B cell (primary cell): ENCODE measurements at regions not wholly inside any gene's neighbourhood (a gene's known extent, or its start where the extent isn't known, plus 50 kb on each side); places are given as distances from the start of the nearest gene placed in this dataset.

ENCODE experiments used
- ATAC-seq: fragments of 200-7000 bp; cut with Tn5 transposase; one replicate; pipeline ENCODE4 v1.10.0; 2021; ENCODE audit warnings: low read depth, mild to moderate bottlenecking, moderate number of reproducible peaks, moderate library complexity
- CTCF ChIA-PET: fragments of 350-600 bp; sonication (Branson Sonifier 250); formaldehyde crosslinking; loops from one replicate; lab custom pipeline; 2021; ENCODE audit warnings: antibody characterized with exemption, inconsistent platforms; lab: Charles Lee
- POLR2A ChIA-PET: fragments of 350-600 bp; sonication (Branson Sonifier 250); formaldehyde crosslinking; loops from one replicate; lab custom pipeline; 2021; ENCODE audit warnings: antibody characterized with exemption; lab: Charles Lee
- DNase-seq: peaks from one replicate; pipeline ENCODE4 v3.0.0; 2013
- H2AFZ ChIP-seq: 2 replicates; pipeline ENCODE4 v1.6.1; 2012; ENCODE audit warnings: mild to moderate bottlenecking, low read depth, low read length; ENCODE audit not compliant: insufficient read depth, poor library complexity, severe bottlenecking
- H3K27ac ChIP-seq, 2 donors: 1 replicate in 1 of 2; 2 replicates in 1 of 2; pipeline ENCODE4 v1.5.1; 2012 to 2013; ENCODE audit warnings: low read length in 2 of 2, mild to moderate bottlenecking in 2 of 2, moderate library complexity in 1 of 2
- H3K27me3 ChIP-seq, 4 experiments: fragments of 200-600 bp in 1 of 4; sonication (generic) in 1 of 4; replicated peaks in 1 of 4; 1 replicate in 2 of 4; 2 replicates in 2 of 4; pipeline versions ENCODE4 v1.6.1 to v1.7.0; 2013 to 2016; ENCODE audit warnings: low read length in 3 of 4, mild to moderate bottlenecking in 2 of 4, mixed read lengths in 1 of 4, moderate library complexity in 1 of 4; ENCODE audit not compliant: insufficient read depth in 4 of 4, control insufficient read depth in 3 of 4; ENCODE audit errors: control extremely low read depth in 1 of 4
- H3K36me3 ChIP-seq, 2 experiments: replicated peaks in 1 of 2; 1 replicate in 1 of 2; 2 replicates in 1 of 2; pipeline versions ENCODE4 v1.6.1 to v1.7.1; 2013; ENCODE audit warnings: low read length in 1 of 2; ENCODE audit not compliant: insufficient read depth in 2 of 2, control insufficient read depth in 1 of 2; ENCODE audit errors: control extremely low read depth in 1 of 2, extremely low read depth in 1 of 2
- H3K4me1 ChIP-seq, 2 donors: fragments of 200-600 bp in 1 of 2; sonication (generic) in 1 of 2; 1 replicate in 1 of 2; 2 replicates in 1 of 2; pipeline versions ENCODE4 v1.5.1 to v1.6.1; 2013 to 2017; ENCODE audit warnings: low read length in 2 of 2; ENCODE audit not compliant: control insufficient read depth in 2 of 2, insufficient read depth in 2 of 2
- H3K4me2 ChIP-seq: replicated peaks from 2 replicates; pipeline ENCODE3; 2012; ENCODE audit warnings: mild to moderate bottlenecking, low read depth, low read length; ENCODE audit not compliant: poor library complexity, severe bottlenecking
- H3K4me3 ChIP-seq, 5 experiments: fragments of 200-600 bp in 1 of 5; sonication (generic) in 1 of 5; 1 replicate in 3 of 5; 2 replicates in 2 of 5; pipeline versions ENCODE4 v1.5.1 to v1.7.0; 2011 to 2016; ENCODE audit warnings: low read length in 4 of 5, mild to moderate bottlenecking in 4 of 5, low read depth in 2 of 5, control low read depth in 1 of 5, moderate library complexity in 1 of 5; ENCODE audit not compliant: insufficient read depth in 1 of 5; ENCODE audit errors: control extremely low read depth in 1 of 5, extremely low read depth in 1 of 5
- H3K79me2 ChIP-seq: fragments of 200-600 bp; sonication (generic); one replicate; pipeline ENCODE4 v1.6.0; 2016; ENCODE audit warnings: low read length; ENCODE audit not compliant: control insufficient read depth, insufficient read depth
- H3K9ac ChIP-seq: fragments of 200-600 bp; sonication (generic); 2 replicates; pipeline ENCODE4 v1.6.1; 2017; ENCODE audit warnings: mild to moderate bottlenecking, low read length, moderate library complexity
- H3K9me3 ChIP-seq, 3 donors: one replicate each; pipeline versions ENCODE4 v1.6.1 to v1.7.1; 2013; ENCODE audit warnings: low read length in 2 of 3; ENCODE audit not compliant: control insufficient read depth in 2 of 3, insufficient read depth in 1 of 3; ENCODE audit errors: control extremely low read depth in 1 of 3
- H4K20me1 ChIP-seq: 2 replicates; pipeline ENCODE4 v1.6.0; 2012; ENCODE audit warnings: mild to moderate bottlenecking, low read length; ENCODE audit not compliant: insufficient read depth, control insufficient read depth, poor library complexity, severe bottlenecking
- H3K27ac Mint-ChIP-seq: one replicate; pipeline ENCODE4 v1.8.0; 2021; ENCODE audit warnings: mixed read lengths
- H3K27me3 Mint-ChIP-seq: one replicate; pipeline ENCODE4 v1.8.0; 2021; ENCODE audit warnings: mixed read lengths
- H3K4me1 Mint-ChIP-seq: one replicate; pipeline ENCODE4 v1.8.0; 2021; ENCODE audit warnings: mixed read lengths
- H3K4me3 Mint-ChIP-seq: one replicate; pipeline ENCODE4 v1.8.0; 2021; ENCODE audit warnings: mixed read lengths
- H3K9me3 Mint-ChIP-seq: one replicate; pipeline ENCODE4 v1.8.0; 2022; ENCODE audit warnings: mixed read lengths; ENCODE audit not compliant: insufficient read depth
- CTCF ChIP-seq: fragments of 200-600 bp; IDR thresholded peaks from one replicate; pipeline ENCODE4 v1.8.0; 2022; ENCODE audit warnings: antibody characterized with exemption, mild to moderate bottlenecking
- EZH2 ChIP-seq: IDR thresholded peaks from 2 replicates; pipeline ENCODE4 v1.6.1; 2012; ENCODE audit warnings: borderline replicate concordance, low read depth, mild to moderate bottlenecking, moderate library complexity, low read length; ENCODE audit not compliant: insufficient read depth, poor library complexity, severe bottlenecking
- WGBS: methylation state at CpG from one replicate; pipeline ENCODE4 v1.1.5; 2013; ENCODE audit warnings: missing lambda C conversion rate; ENCODE audit not compliant: insufficient coverage; 5-methylcytosine and 5-hydroxymethylcytosine counted together
- intact Hi-C: fragments of 100-400 bp; cut with micrococcal nuclease; formaldehyde crosslinking; loops from one replicate; pipeline ENCODE4 v1.10.0; 2022

GRCh38 chr10:7093368-7093767, 317.5 kb downstream of the SFMBT2 start:
- peaks cover 0 to 4% (median 0%) of the 10 kb centered on the region in 4 experiments for H3K27me3 ChIP-seq
- WGBS: 93% methylated on average over 5 of the region's 5 CpGs
- H3K4me1 ChIP-seq: no peaks in the 10 kb centered on the region
- intact Hi-C loops: no loop called here
- no peaks in the 10 kb centered on the region for H3K9me3 Mint-ChIP-seq
- no peaks in the 10 kb centered on the region for H4K20me1 ChIP-seq
- no peaks in the 10 kb centered on the region for H3K27me3 Mint-ChIP-seq
- no peaks in the 10 kb centered on the region for H3K4me1 Mint-ChIP-seq
- no peaks in the 10 kb centered on the region for H3K36me3 ChIP-seq
- H3K4me3 ChIP-seq: no peak overlapping the region
- no peaks in the 10 kb centered on the region for H3K9me3 ChIP-seq
- no peak for ATAC-seq
- ChIA-PET POLR2A (no interaction called here), CTCF (interaction anchor here (1.1 kb wide), 1 partner anchor 594 kb away, joined by 4 read pairs; no protein-coding TSS in a partner anchor)
- no peak overlapping the region for H3K9ac ChIP-seq
- TF ChIP-seq CTCF (no peak), EZH2 (no peak)
- no peak overlapping the region for H2AFZ ChIP-seq
- no peak overlapping the region for H3K27ac Mint-ChIP-seq
- H3K79me2 ChIP-seq: no peaks in the 10 kb centered on the region
- H3K27ac ChIP-seq: no peak overlapping the region
- no peak overlapping the region for H3K4me3 Mint-ChIP-seq
- DNase-seq: no peak
- H3K4me2 ChIP-seq: no peak overlapping the region

GRCh38 chr10:7092603-7093002, 318.2 kb downstream of the SFMBT2 start:
- H3K36me3 ChIP-seq: no peaks in the 10 kb centered on the region
- Mint-ChIP-seq H3K4me1 (no peaks in the 10 kb centered on the region), H3K27ac (no peak overlapping the region), H3K27me3 (no peaks in the 10 kb centered on the region), H3K9me3 (no peaks in the 10 kb centered on the region), H3K4me3 (no peak overlapping the region)
- ChIA-PET CTCF (interaction anchor here (0.6 to 1.1 kb wide), 2 partner anchors 172 to 595 kb away, joined by 3 to 4 read pairs; no protein-coding TSS in a partner anchor), POLR2A (no interaction called here)
- DNase-seq (no peak), ATAC-seq (no peak)
- intact Hi-C loops: no loop called here
- peaks cover 0 to 4% (median 0%) of the 10 kb centered on the region in 4 experiments for H3K27me3 ChIP-seq
- H3K4me3 ChIP-seq: no peak overlapping the region
- no peak overlapping the region for H3K4me2 ChIP-seq
- no peak overlapping the region for H3K27ac ChIP-seq
- TF ChIP-seq CTCF (no peak), EZH2 (no peak)
- H2AFZ ChIP-seq: no peak overlapping the region
- H3K9ac ChIP-seq: no peak overlapping the region
- H3K79me2 ChIP-seq: no peaks in the 10 kb centered on the region
- no peaks in the 10 kb centered on the region for H4K20me1 ChIP-seq
- 87% methylated on average over 4 of the region's 7 CpGs for WGBS
- no peaks in the 10 kb centered on the region for H3K4me1 ChIP-seq
- H3K9me3 ChIP-seq: no peaks in the 10 kb centered on the region
